HEK293 (cell line): ENCODE measurements at regions not wholly inside any gene's neighbourhood (a gene's known extent, or its start where the extent isn't known, plus 50 kb on each side); places are given as distances from the start of the nearest gene placed in this dataset.

Source experiments
- CTCF ChIP-seq: fragments of 450-650 bp; formaldehyde crosslinking; IDR thresholded peaks from 2 replicates; pipeline ENCODE4 v1.5.1; 2016; ENCODE audit warnings: missing biosample characterization, missing genetic modification characterization
- RBAK ChIP-seq: fragments of 450-650 bp; formaldehyde crosslinking; IDR thresholded peaks from 2 replicates; pipeline ENCODE4 v1.5.1; 2016; ENCODE audit warnings: missing biosample characterization, missing genetic modification characterization
- ZBTB20 ChIP-seq: fragments of 450-650 bp; formaldehyde crosslinking; IDR thresholded peaks from 2 replicates; pipeline ENCODE4 v1.5.1; 2016; ENCODE audit warnings: missing biosample characterization, missing genetic modification characterization

DNA sequence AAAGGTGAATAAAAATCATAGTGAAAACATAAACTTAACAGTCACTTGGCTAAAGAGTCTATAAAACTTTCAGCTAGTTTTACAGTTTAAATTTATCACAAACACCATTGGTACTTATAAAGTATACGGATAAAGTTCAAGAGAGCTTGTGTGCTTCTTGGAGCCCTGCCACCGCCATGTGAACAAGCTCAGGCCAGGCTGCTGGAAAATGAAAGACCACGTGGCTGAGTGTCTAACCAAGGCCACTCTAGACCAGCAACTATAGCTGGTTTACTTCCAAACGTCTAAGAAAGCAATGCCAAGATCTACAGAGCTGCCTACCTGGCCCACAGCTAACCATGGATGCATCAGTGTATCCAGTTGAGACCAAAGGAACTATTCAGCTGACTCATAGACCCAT, 66.3 kb upstream of the API5 start:
- TF ChIP-seq CTCF (tag by site-specific recombination), result no peak
- TF ChIP-seq ZBTB20 (tag by site-specific recombination), result no peak
- TF ChIP-seq RBAK, result no peak
